DND-41 (cell line): ENCODE measurements at regions not wholly inside any gene's neighbourhood (a gene's known extent, or its start where the extent isn't known, plus 50 kb on each side); places are given as distances from the start of the nearest gene placed in this dataset.

Source experiments
- ATAC-seq: fragments of 200-7000 bp; cut with Tn5 transposase; 3 replicates; pipeline ENCODE4 v1.9.1; 2021; ENCODE audit warnings: low read depth; ENCODE audit not compliant: insufficient read depth
- DNase-seq: peaks from one replicate; pipeline ENCODE4 v3.0.0-alpha.2; 2020
- H2AFZ ChIP-seq: 2 replicates; pipeline ENCODE4 v1.6.0; 2012; ENCODE audit warnings: low read depth, low read length
- H3K27ac ChIP-seq: 2 replicates; pipeline ENCODE4 v1.5.1; 2012; ENCODE audit warnings: low read length, inconsistent platforms
- H3K27me3 ChIP-seq: fragments of 200-600 bp; sonication (generic); 2 replicates; pipeline ENCODE4 v1.6.0; 2012; ENCODE audit warnings: low read length, mild to moderate bottlenecking, inconsistent platforms; ENCODE audit not compliant: insufficient read depth, poor library complexity
- H3K36me3 ChIP-seq: 2 replicates; pipeline ENCODE4 v1.5.1; 2012; ENCODE audit warnings: low read length, inconsistent platforms; ENCODE audit not compliant: insufficient read depth
- H3K4me1 ChIP-seq: 2 replicates; pipeline ENCODE4 v1.5.1; 2012; ENCODE audit warnings: mild to moderate bottlenecking, low read length; ENCODE audit not compliant: insufficient read depth
- H3K4me2 ChIP-seq: 2 replicates; pipeline ENCODE4 v1.6.0; 2012; ENCODE audit warnings: mild to moderate bottlenecking, moderate library complexity, low read length, inconsistent platforms; ENCODE audit not compliant: insufficient read depth
- H3K4me3 ChIP-seq, 2 experiments: fragments of 200-600 bp in 1 of 2; shearing (Covaris generic) in 1 of 2; 2 replicates each; pipeline ENCODE4 v1.5.1; 2012 to 2016; ENCODE audit warnings: inconsistent platforms in 2 of 2, low read length in 2 of 2, mild to moderate bottlenecking in 2 of 2, low read depth in 1 of 2, moderate library complexity in 1 of 2
- H3K79me2 ChIP-seq: 2 replicates; pipeline ENCODE4 v1.6.0; 2012; ENCODE audit warnings: low read length, inconsistent platforms; ENCODE audit not compliant: insufficient read depth
- H3K9ac ChIP-seq: 2 replicates; pipeline ENCODE4 v1.6.0; 2012; ENCODE audit warnings: low read depth, mild to moderate bottlenecking, inconsistent platforms, low read length, moderate library complexity
- H3K9me3 ChIP-seq: 2 replicates; pipeline ENCODE4 v1.5.1; 2012; ENCODE audit warnings: low read length, moderate library complexity, mild to moderate bottlenecking, inconsistent platforms; ENCODE audit not compliant: insufficient read depth, severe bottlenecking
- H4K20me1 ChIP-seq: 2 replicates; pipeline ENCODE4 v1.6.0; 2012; ENCODE audit warnings: low read length; ENCODE audit not compliant: insufficient read depth
- CTCF ChIP-seq: IDR thresholded peaks from 2 replicates; pipeline ENCODE4 v1.5.1; 2012; ENCODE audit warnings: borderline replicate concordance, low read length, moderate library complexity, mild to moderate bottlenecking; ENCODE audit not compliant: poor library complexity, severe bottlenecking; ENCODE audit errors: extremely low read depth
- EZH2 ChIP-seq: IDR thresholded peaks from 3 replicates; pipeline ENCODE4 v1.6.1; 2012; ENCODE audit warnings: borderline replicate concordance, low read depth, mild to moderate bottlenecking, moderate library complexity, low read length, inconsistent platforms; ENCODE audit not compliant: severe bottlenecking

GRCh38 chr2:187206071-187206470 lies 242.0 kb downstream of the CALCRL start:
- no peaks in the 10 kb centered on the region for H3K27me3 ChIP-seq
- ATAC-seq, result no peak
- no peak for DNase-seq
- no peak overlapping the region for H3K9ac ChIP-seq
- no peaks in the 10 kb centered on the region for H3K36me3 ChIP-seq
- H3K27ac ChIP-seq, result no peak overlapping the region
- no peak for TF ChIP-seq CTCF
- no peak for TF ChIP-seq EZH2
- no peaks in the 10 kb centered on the region for H3K9me3 ChIP-seq
- H3K4me1 ChIP-seq, result no peaks in the 10 kb centered on the region
- no peak overlapping the region for H3K4me2 ChIP-seq
- no peaks in the 10 kb centered on the region for H4K20me1 ChIP-seq
- no peak overlapping the region for H3K4me3 ChIP-seq
- H3K79me2 ChIP-seq, result no peaks in the 10 kb centered on the region
- no peak overlapping the region for H2AFZ ChIP-seq

DNA sequence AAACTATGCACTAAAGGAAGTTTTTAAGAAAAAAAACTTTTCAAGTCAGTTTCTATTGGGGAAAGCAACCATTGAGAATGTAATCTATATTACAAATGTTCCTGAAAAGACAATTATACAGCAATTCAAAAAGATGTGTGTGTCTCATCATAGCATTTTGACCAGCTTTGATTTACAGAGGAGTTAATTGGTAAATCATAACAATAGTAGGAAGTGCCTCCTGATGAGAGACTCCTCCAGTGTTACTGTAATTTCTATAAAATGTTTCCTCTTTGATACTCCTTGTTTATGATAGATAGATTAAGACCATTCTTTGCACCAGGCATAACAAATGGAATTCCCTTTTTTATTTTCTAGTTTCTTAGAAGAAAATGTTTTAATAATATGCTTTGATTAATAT lies 249.9 kb downstream of the CALCRL start:
- no peak for ATAC-seq
- H3K4me1 ChIP-seq, result no peaks in the 10 kb centered on the region
- DNase-seq, result no peak

DNA sequence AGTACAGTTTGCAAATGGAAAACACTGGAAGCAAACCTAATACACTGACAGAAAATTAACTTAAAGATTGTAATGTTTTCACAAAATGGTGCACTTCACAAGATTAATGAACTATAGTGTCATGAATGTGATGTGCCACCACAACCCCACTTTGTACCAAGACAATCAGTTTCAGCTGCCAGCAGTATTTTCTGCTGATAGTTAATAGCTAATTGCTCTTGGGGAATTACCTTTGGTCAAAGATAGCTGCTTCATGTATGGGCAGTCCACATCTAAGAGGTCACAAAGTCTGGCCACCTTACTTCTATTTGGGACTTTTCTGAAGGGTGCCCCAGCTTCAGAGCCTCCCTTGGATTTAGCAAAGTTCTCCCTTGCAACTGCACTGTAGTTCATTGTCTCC lies 254.0 kb downstream of the CALCRL start:
- H2AFZ ChIP-seq, result no peak overlapping the region
- H3K4me1 ChIP-seq, result no peaks in the 10 kb centered on the region
- H3K9ac ChIP-seq, result no peak overlapping the region
- no peaks in the 10 kb centered on the region for H3K9me3 ChIP-seq
- TF ChIP-seq EZH2, result no peak
- no peak for TF ChIP-seq CTCF
- DNase-seq, result no peak
- H3K36me3 ChIP-seq, result no peaks in the 10 kb centered on the region
- H3K4me2 ChIP-seq, result no peak overlapping the region
- H3K4me3 ChIP-seq, result no peak overlapping the region
- no peaks in the 10 kb centered on the region for H3K79me2 ChIP-seq
- ATAC-seq, result no peak
- no peaks in the 10 kb centered on the region for H4K20me1 ChIP-seq
- H3K27ac ChIP-seq, result no peak overlapping the region
- no peaks in the 10 kb centered on the region for H3K27me3 ChIP-seq

More for the DNA sequence above, 249.9 kb downstream of the CALCRL start:
- Histone ChIP-seq H3K27ac (no peak overlapping the region), H4K20me1 (no peaks in the 10 kb centered on the region), H3K36me3 (no peaks in the 10 kb centered on the region), H3K79me2 (no peaks in the 10 kb centered on the region), H3K9ac (no peak overlapping the region), H3K27me3 (no peaks in the 10 kb centered on the region), H3K4me3 (no peak overlapping the region), H3K4me2 (no peak overlapping the region), H2AFZ (no peak overlapping the region), H3K9me3 (no peaks in the 10 kb centered on the region)
- TF ChIP-seq EZH2 (no peak), CTCF (no peak)
